CD8-positive, alpha-beta memory T cell (primary cell): ENCODE measurements at regions not wholly inside any gene's neighbourhood (a gene's known extent, or its start where the extent isn't known, plus 50 kb on each side); places are given as distances from the start of the nearest gene placed in this dataset.

Experiments
- CTCF ChIA-PET: fragments of 350-600 bp; sonication (Branson Sonifier 250); formaldehyde crosslinking; loops from one replicate; lab custom pipeline; 2021; ENCODE audit warnings: antibody characterized with exemption; lab: Charles Lee
- POLR2A ChIA-PET: fragments of 350-600 bp; sonication (Branson Sonifier 250); formaldehyde crosslinking; loops from one replicate; lab custom pipeline; 2021; ENCODE audit warnings: antibody characterized with exemption; lab: Charles Lee
- DNase-seq, 5 donors: peaks; one replicate each; pipeline versions ENCODE4 v3.0.0 to v3.0.0-alpha.2; 2020 to 2022; ENCODE audit warnings: mixed read lengths in 1 of 5
- H3K27ac ChIP-seq: one replicate; pipeline ENCODE4 v1.7.0; 2013; ENCODE audit warnings: low read depth, mild to moderate bottlenecking, low read length, moderate library complexity
- H3K27me3 ChIP-seq: 2 replicates; pipeline ENCODE4 v1.7.0; 2013; ENCODE audit warnings: low read length, mild to moderate bottlenecking; ENCODE audit not compliant: insufficient read depth, poor library complexity, severe bottlenecking
- H3K36me3 ChIP-seq: 2 replicates; pipeline ENCODE4 v1.7.0; 2013; ENCODE audit warnings: mild to moderate bottlenecking, low read length, moderate library complexity; ENCODE audit not compliant: insufficient read depth
- H3K4me1 ChIP-seq: 2 replicates; pipeline ENCODE4 v1.7.0; 2013; ENCODE audit warnings: mild to moderate bottlenecking, low read length, moderate library complexity; ENCODE audit not compliant: insufficient read depth
- H3K4me3 ChIP-seq: 2 replicates; pipeline ENCODE4 v1.7.0; 2013; ENCODE audit warnings: mild to moderate bottlenecking, low read length
- H3K9me3 ChIP-seq: 2 replicates; pipeline ENCODE4 v1.7.0; 2013; ENCODE audit warnings: mild to moderate bottlenecking, low read length
- H3K27ac Mint-ChIP-seq, 8 donors: one replicate each; pipeline ENCODE4 v1.8.0; 2020 to 2021; ENCODE audit warnings: mixed read lengths in 8 of 8, mild to moderate bottlenecking in 6 of 8, inconsistent platforms in 3 of 8, moderate library complexity in 3 of 8
- H3K27me3 Mint-ChIP-seq, 2 donors: one replicate each; pipeline ENCODE4 v1.8.0; 2020 to 2021; ENCODE audit warnings: mixed read lengths in 2 of 2, mild to moderate bottlenecking in 1 of 2, moderate library complexity in 1 of 2
- H3K36me3 Mint-ChIP-seq, 3 donors: one replicate each; pipeline ENCODE4 v1.8.0; 2020 to 2021; ENCODE audit warnings: mixed read lengths in 3 of 3, inconsistent platforms in 1 of 3, mild to moderate bottlenecking in 1 of 3
- H3K4me1 Mint-ChIP-seq, 3 donors: one replicate each; pipeline ENCODE4 v1.8.0; 2020 to 2021; ENCODE audit warnings: mixed read lengths in 3 of 3, inconsistent platforms in 1 of 3, mild to moderate bottlenecking in 1 of 3
- H3K4me3 Mint-ChIP-seq, 7 donors: one replicate each; pipeline ENCODE4 v1.8.0; 2020 to 2021; ENCODE audit warnings: mixed read lengths in 7 of 7, mild to moderate bottlenecking in 6 of 7, moderate library complexity in 4 of 7, inconsistent platforms in 2 of 7
- H3K9me3 Mint-ChIP-seq, 5 donors: one replicate each; pipeline ENCODE4 v1.8.0; 2020 to 2022; ENCODE audit warnings: mixed read lengths in 5 of 5, mild to moderate bottlenecking in 3 of 5, moderate library complexity in 2 of 5, inconsistent platforms in 1 of 5

DNA sequence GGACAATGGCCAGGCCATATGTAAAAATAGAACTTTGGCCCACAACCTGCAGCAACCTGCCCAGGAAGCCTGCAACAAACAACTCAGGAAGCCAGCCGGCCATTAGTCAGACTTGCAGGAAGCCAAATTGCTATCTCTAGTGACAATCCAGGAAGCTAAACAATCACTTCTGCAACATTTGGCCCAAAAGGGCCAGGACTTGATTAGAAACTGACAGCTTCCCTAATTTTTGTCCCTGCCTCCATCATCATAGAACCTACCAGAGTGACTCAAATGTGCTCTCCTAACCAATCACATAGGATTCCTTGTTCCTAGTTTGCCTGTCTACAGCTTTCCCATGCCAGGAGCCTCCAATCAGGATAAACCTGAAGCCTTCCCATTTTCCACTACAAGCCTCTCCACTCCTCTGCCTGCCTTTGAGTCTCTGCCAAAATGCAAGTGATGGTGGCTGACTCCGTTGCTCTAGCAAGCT lies 639.3 kb downstream of the PTPRU start:
- no peaks in the 10 kb centered on the region for H3K4me1 ChIP-seq
- H3K36me3 Mint-ChIP-seq: no peaks in the 10 kb centered on the region
- H3K27me3 Mint-ChIP-seq: peaks cover 12 to 13% of the 10 kb centered on the region in 2 donors
- H3K27me3 ChIP-seq: peaks cover 5% of the 10 kb centered on the region
- no peak overlapping the region for H3K4me3 ChIP-seq
- H3K9me3 ChIP-seq: no peaks in the 10 kb centered on the region
- no peaks in the 10 kb centered on the region for H3K4me1 Mint-ChIP-seq
- CTCF ChIA-PET: no interaction called here
- H3K4me3 Mint-ChIP-seq: no peak overlapping the region
- POLR2A ChIA-PET: no interaction called here
- no peaks in the 10 kb centered on the region for H3K36me3 ChIP-seq
- H3K27ac ChIP-seq: no peak overlapping the region
- no peak for DNase-seq
- no peaks in the 10 kb centered on the region for H3K9me3 Mint-ChIP-seq
- no peak overlapping the region for H3K27ac Mint-ChIP-seq

DNA sequence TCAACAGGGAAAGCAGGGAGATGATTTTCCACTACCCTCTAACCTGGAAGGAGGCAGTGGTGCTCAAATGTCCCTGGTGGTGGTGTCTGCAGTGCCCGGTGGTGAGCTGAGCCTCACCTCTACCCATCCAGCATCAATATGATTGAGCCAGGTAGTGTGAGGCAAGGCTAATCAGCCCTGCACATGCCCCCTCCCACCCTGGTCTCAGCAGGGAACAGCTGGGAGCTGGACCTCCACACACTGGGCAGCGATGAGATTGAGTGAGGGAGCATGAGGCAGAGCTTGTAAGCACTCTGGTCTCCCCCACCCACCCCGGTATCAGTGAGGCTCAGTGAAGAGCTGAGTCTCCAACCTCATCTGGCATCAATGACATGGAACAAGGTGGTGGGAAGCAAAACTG lies 634.3 kb downstream of the PTPRU start:
- Mint-ChIP-seq H3K36me3 (no peaks in the 10 kb centered on the region), H3K4me1 (no peaks in the 10 kb centered on the region), H3K27ac (no peak overlapping the region), H3K9me3 (peaks cover 0 to 5% (median 0%) of the 10 kb centered on the region in 5 donors), H3K4me3 (no peak overlapping the region), H3K27me3 (peaks cover 16 to 40% of the 10 kb centered on the region in 2 donors)
- no peak for DNase-seq
- H3K9me3 ChIP-seq: no peaks in the 10 kb centered on the region
- H3K4me3 ChIP-seq: no peak overlapping the region
- ChIA-PET POLR2A (no interaction called here), CTCF (no interaction called here)
- no peaks in the 10 kb centered on the region for H3K36me3 ChIP-seq
- no peak overlapping the region for H3K27ac ChIP-seq
- no peaks in the 10 kb centered on the region for H3K4me1 ChIP-seq
- H3K27me3 ChIP-seq: no peaks in the 10 kb centered on the region

- no peak overlapping the region for H3K27ac ChIP-seq
- H3K4me3 Mint-ChIP-seq: no peak overlapping the region
- no peak overlapping the region for H3K4me3 ChIP-seq
- DNase-seq: no peak
- H3K9me3 ChIP-seq: no peaks in the 10 kb centered on the region
- H3K27me3 Mint-ChIP-seq: peaks cover 16 to 40% of the 10 kb centered on the region in 2 donors
- ChIA-PET CTCF (no interaction called here), POLR2A (no interaction called here)
- H3K4me1 Mint-ChIP-seq: no peaks in the 10 kb centered on the region
- H3K4me1 ChIP-seq: no peaks in the 10 kb centered on the region
- no peaks in the 10 kb centered on the region for H3K36me3 Mint-ChIP-seq
- H3K27me3 ChIP-seq: no peaks in the 10 kb centered on the region
- no peaks in the 10 kb centered on the region for H3K36me3 ChIP-seq
- H3K9me3 Mint-ChIP-seq: peaks cover 0 to 5% (median 0%) of the 10 kb centered on the region in 5 donors
- H3K27ac Mint-ChIP-seq: no peak overlapping the region
Measured at GRCh38 chr1:29869802-29870201, 633.5 kb downstream of the PTPRU start.

GRCh38 chr1:29868944-29869343 lies 632.6 kb downstream of the PTPRU start:
- POLR2A ChIA-PET: no interaction called here
- Histone ChIP-seq H3K4me3 (no peak overlapping the region), H3K4me1 (no peaks in the 10 kb centered on the region), H3K27me3 (no peaks in the 10 kb centered on the region), H3K27ac (no peak overlapping the region), H3K36me3 (no peaks in the 10 kb centered on the region), H3K9me3 (no peaks in the 10 kb centered on the region)
- DNase-seq: no peak
- Mint-ChIP-seq H3K4me3 (no peak overlapping the region), H3K4me1 (no peaks in the 10 kb centered on the region), H3K9me3 (peaks cover 0 to 5% (median 0%) of the 10 kb centered on the region in 5 donors), H3K36me3 (no peaks in the 10 kb centered on the region), H3K27ac (no peak overlapping the region), H3K27me3 (peaks cover 16 to 40% of the 10 kb centered on the region in 2 donors)
- CTCF ChIA-PET: no interaction called here

- Histone ChIP-seq H3K9me3 (no peaks in the 10 kb centered on the region), H3K27me3 (no peaks in the 10 kb centered on the region), H3K4me3 (no peak overlapping the region), H3K36me3 (no peaks in the 10 kb centered on the region), H3K27ac (no peak overlapping the region), H3K4me1 (no peaks in the 10 kb centered on the region)
- Mint-ChIP-seq H3K27ac (no peak overlapping the region), H3K9me3 (peaks cover 0 to 5% (median 0%) of the 10 kb centered on the region in 5 donors), H3K36me3 (no peaks in the 10 kb centered on the region), H3K27me3 (peaks cover 13 to 40% of the 10 kb centered on the region in 2 donors), H3K4me1 (no peaks in the 10 kb centered on the region), H3K4me3 (no peak overlapping the region)
- no peak for DNase-seq
- ChIA-PET POLR2A (no interaction called here), CTCF (no interaction called here)
Measured at GRCh38 chr1:29868096-29868495, 631.8 kb downstream of the PTPRU start.

GRCh38 chr1:29865051-29865450 lies 628.7 kb downstream of the PTPRU start:
- Histone ChIP-seq H3K36me3 (no peaks in the 10 kb centered on the region), H3K27ac (no peak overlapping the region), H3K27me3 (no peaks in the 10 kb centered on the region), H3K9me3 (no peaks in the 10 kb centered on the region), H3K4me1 (no peaks in the 10 kb centered on the region), H3K4me3 (no peak overlapping the region)
- H3K4me1 Mint-ChIP-seq: no peaks in the 10 kb centered on the region
- H3K27ac Mint-ChIP-seq: no peak overlapping the region
- POLR2A ChIA-PET: no interaction called here
- H3K27me3 Mint-ChIP-seq: peaks cover 17 to 40% of the 10 kb centered on the region in 2 donors
- CTCF ChIA-PET: no interaction called here
- H3K36me3 Mint-ChIP-seq: no peaks in the 10 kb centered on the region
- H3K4me3 Mint-ChIP-seq: no peak overlapping the region
- peaks cover 4 to 19% (median 10%) of the 10 kb centered on the region in 5 donors for H3K9me3 Mint-ChIP-seq
- DNase-seq: no peak

- Mint-ChIP-seq H3K4me1 (no peaks in the 10 kb centered on the region), H3K27ac (no peak overlapping the region), H3K36me3 (no peaks in the 10 kb centered on the region), H3K4me3 (no peak overlapping the region), H3K9me3 (peaks cover 6 to 19% (median 10%) of the 10 kb centered on the region in 5 donors), H3K27me3 (peaks cover 17 to 37% of the 10 kb centered on the region in 2 donors)
- H3K9me3 ChIP-seq: no peaks in the 10 kb centered on the region
- no peak for DNase-seq
- no peaks in the 10 kb centered on the region for H3K4me1 ChIP-seq
- ChIA-PET CTCF (no interaction called here), POLR2A (no interaction called here)
- H3K4me3 ChIP-seq: no peak overlapping the region
- no peaks in the 10 kb centered on the region for H3K36me3 ChIP-seq
- H3K27ac ChIP-seq: no peak overlapping the region
- no peaks in the 10 kb centered on the region for H3K27me3 ChIP-seq
Measured at GRCh38 chr1:29864431-29865022, 628.2 kb downstream of the PTPRU start.

- POLR2A ChIA-PET: no interaction called here
- H3K36me3 Mint-ChIP-seq: no peaks in the 10 kb centered on the region
Measured at GRCh38 chr1:29861922-29862321, 625.6 kb downstream of the PTPRU start.

More at GRCh38 chr1:29861922-29862321, 625.6 kb downstream of the PTPRU start:
- Histone ChIP-seq H3K4me3 (no peak overlapping the region), H3K27ac (no peak overlapping the region), H3K4me1 (no peaks in the 10 kb centered on the region), H3K27me3 (no peaks in the 10 kb centered on the region), H3K36me3 (no peaks in the 10 kb centered on the region), H3K9me3 (no peaks in the 10 kb centered on the region)
- H3K27me3 Mint-ChIP-seq: peaks cover 25 to 27% of the 10 kb centered on the region in 2 donors
- H3K4me3 Mint-ChIP-seq: no peak overlapping the region
- peaks cover 6 to 16% (median 10%) of the 10 kb centered on the region in 5 donors for H3K9me3 Mint-ChIP-seq
- no peak overlapping the region for H3K27ac Mint-ChIP-seq
- no peaks in the 10 kb centered on the region for H3K4me1 Mint-ChIP-seq
- no peak for DNase-seq
- CTCF ChIA-PET: no interaction called here
